Pancreas (tissue), 10 donors: ENCODE measurements at regions not wholly inside any gene's neighbourhood (a gene's known extent, or its start where the extent isn't known, plus 50 kb on each side); places are given as distances from the start of the nearest gene placed in this dataset.

Experiments used
- ATAC-seq, 4 donors: fragments of 200-7000 bp; cut with Tn5 transposase; one replicate each; pipeline versions ENCODE4 v1.8.0 to v1.9.1; 2020; ENCODE audit warnings: mild to moderate bottlenecking in 4 of 4, moderate library complexity in 4 of 4
- DNase-seq, 6 donors: peaks; one replicate each; pipeline ENCODE4 v3.0.0-alpha.2; 2020
- FAIRE-seq: peaks from 2 replicates; lab custom pipeline; 2012; peaks lifted over from hg19 to GRCh38; lab: Jason Lieb, UNC
- H3K27ac ChIP-seq, 4 donors: fragments of 200-600 bp; sonication (generic); 1 replicate in 3 of 4; 2 replicates in 1 of 4; pipeline versions ENCODE4 v1.5.0 to v1.8.0; 2020
- H3K27me3 ChIP-seq, 4 donors: fragments of 200-600 bp; one replicate each; pipeline ENCODE4 v1.8.0; 2021
- H3K36me3 ChIP-seq, 3 donors: fragments of 200-600 bp; sonication (generic) in 1 of 3; one replicate each; pipeline versions ENCODE4 v1.5.0 to v1.8.0; 2020 to 2021
- H3K4me1 ChIP-seq, 3 donors: fragments of 200-600 bp; one replicate each; pipeline ENCODE4 v1.8.0; 2021
- H3K4me3 ChIP-seq, 4 donors: fragments of 200-600 bp; sonication (generic) in 2 of 4; one replicate each; pipeline versions ENCODE4 v1.5.0 to v1.8.0; 2020 to 2021
- H3K9me3 ChIP-seq, 4 donors: fragments of 200-600 bp; one replicate each; pipeline ENCODE4 v1.8.0; 2021
- CTCF ChIP-seq, 4 donors: fragments of 200-600 bp; sonication (generic) in 3 of 4; IDR thresholded peaks; one replicate each; pipeline versions ENCODE4 v1.5.0 to v1.8.0; 2021; ENCODE audit warnings: antibody characterized with exemption in 4 of 4
- WGBS, 2 donors: extraction: QIAGEN DNeasy Blood & Tissue Kit; methylation state at CpG; one replicate each; pipeline ENCODE4 v1.1.7; 2013; 5-methylcytosine and 5-hydroxymethylcytosine counted together
- intact Hi-C, 3 donors: fragments of 100-400 bp; cut with DNase I; formaldehyde crosslinking; loops; one replicate each; pipeline versions ENCODE4 v1.11.1 to v1.14.2; 2022
- donor health status: healthy with polysubstance abuse.
- donor health status: DM: no; HTN: no; CAD: no; lungs with moderate emphysema.
- donor health status: DM: no; HTN: no; CAD: no.
- donor health status: control.
- donor health status: control.
- donor health status: Bipolar disorder and iron deficiency.
- donor health status: DM: yes; HTN: yes; CAD: no.
- donor health status: DM: no; HTN: no; CAD: no.
- donor health status: DM: no; HTN: no; CAD: no.
- donor health status: DM: yes; HTN: yes; CAD: no.

GRCh38 chr5:128695791-128696530 lies 157.9 kb upstream of the FBN2 start:
- FAIRE-seq: no peak
- H3K27ac ChIP-seq: no peak overlapping the region

GRCh38 chr5:128701301-128701700 lies 163.3 kb upstream of the FBN2 start:
- Histone ChIP-seq H3K36me3 (no peaks in the 10 kb centered on the region), H3K27ac (no peak overlapping the region), H3K4me3 (no peak overlapping the region), H3K9me3 (no peaks in the 10 kb centered on the region), H3K4me1 (no peaks in the 10 kb centered on the region), H3K27me3 (no peaks in the 10 kb centered on the region)
- TF ChIP-seq CTCF (IDR thresholded peaks at IDR 0.05): no peak
- no peak for DNase-seq
- FAIRE-seq: no peak
- no peak for ATAC-seq
- intact Hi-C loops: no loop called here

More at GRCh38 chr5:128695791-128696530, 157.9 kb upstream of the FBN2 start:
- DNase-seq: no peak
- WGBS, 2 donors: 47 to 69% methylated on average over 1 of the region's 1 CpG
- intact Hi-C loops: no loop called here
- ATAC-seq: no peak
- H3K9me3 ChIP-seq: no peaks in the 10 kb centered on the region
- H3K27me3 ChIP-seq: no peaks in the 10 kb centered on the region
- H3K4me1 ChIP-seq: no peaks in the 10 kb centered on the region
- H3K4me3 ChIP-seq: no peak overlapping the region
- no peak for TF ChIP-seq CTCF (IDR thresholded peaks at IDR 0.05)
- no peaks in the 10 kb centered on the region for H3K36me3 ChIP-seq

- FAIRE-seq (no peak), ATAC-seq (no peak), DNase-seq (peak in 1 of 6 donors; percentile 20)
- Histone ChIP-seq H3K9me3 (no peaks in the 10 kb centered on the region), H3K4me1 (no peaks in the 10 kb centered on the region), H3K36me3 (no peaks in the 10 kb centered on the region), H3K4me3 (no peak overlapping the region), H3K27ac (no peak overlapping the region), H3K27me3 (no peaks in the 10 kb centered on the region)
- TF ChIP-seq CTCF (IDR thresholded peaks at IDR 0.05): no peak
- WGBS, 2 donors: 78 to 93% methylated on average over 1 of the region's 1 CpG
- intact Hi-C loops: no loop called here
Observed at GRCh38 chr5:128703322-128703721, 165.3 kb upstream of the FBN2 start.

GRCh38 chr5:128706269-128706668 lies 168.2 kb upstream of the FBN2 start:
- H3K27me3 ChIP-seq: no peaks in the 10 kb centered on the region
- TF ChIP-seq CTCF (IDR thresholded peaks at IDR 0.05): no peak
- no peaks in the 10 kb centered on the region for H3K4me1 ChIP-seq
- ATAC-seq: no peak
- no peak overlapping the region for H3K4me3 ChIP-seq
- FAIRE-seq: no peak
- 59 to 63% methylated on average over 1 of the region's 1 CpG for WGBS, 2 donors
- no peak overlapping the region for H3K27ac ChIP-seq
- H3K36me3 ChIP-seq: no peaks in the 10 kb centered on the region
- no peak for DNase-seq
- intact Hi-C loops: no loop called here
- H3K9me3 ChIP-seq: no peaks in the 10 kb centered on the region

GRCh38 chr5:128708841-128709240 lies 170.8 kb upstream of the FBN2 start:
- Histone ChIP-seq H3K27me3 (no peaks in the 10 kb centered on the region), H3K36me3 (no peaks in the 10 kb centered on the region), H3K4me3 (no peak overlapping the region), H3K9me3 (no peaks in the 10 kb centered on the region), H3K4me1 (no peaks in the 10 kb centered on the region), H3K27ac (no peak overlapping the region)
- ATAC-seq: no peak
- TF ChIP-seq CTCF (IDR thresholded peaks at IDR 0.05): no peak
- no peak for DNase-seq
- no peak for FAIRE-seq
- WGBS, 2 donors: 72 to 94% methylated on average over 1 of the region's 1 CpG
- intact Hi-C loops: no loop called here
